PFSK-1 (cell line): ENCODE measurements at regions not wholly inside any gene's neighbourhood (a gene's known extent, or its start where the extent isn't known, plus 50 kb on each side); places are given as distances from the start of the nearest gene placed in this dataset.

ENCODE experiments used
- POLR2AphosphoS5 ChIP-seq: IDR thresholded peaks from 2 replicates; pipeline ENCODE4 v1.6.1; 2012; ENCODE audit warnings: low read depth, mild to moderate bottlenecking, control low read depth, low read length, moderate library complexity
- REST ChIP-seq, 2 experiments: IDR thresholded peaks; 2 replicates each; pipeline versions ENCODE4 v1.6.1 to v1.8.0; 2011 to 2012; ENCODE audit warnings: low read depth in 2 of 2, low read length in 2 of 2, control low read depth in 1 of 2, inconsistent platforms in 1 of 2, mild to moderate bottlenecking in 1 of 2, moderate library complexity in 1 of 2; ENCODE audit not compliant: insufficient read depth in 1 of 2
- TAF1 ChIP-seq: IDR thresholded peaks from 2 replicates; pipeline ENCODE4 v1.6.1; 2012; ENCODE audit warnings: low read length, control low read depth, borderline replicate concordance; ENCODE audit not compliant: insufficient read depth

DNA sequence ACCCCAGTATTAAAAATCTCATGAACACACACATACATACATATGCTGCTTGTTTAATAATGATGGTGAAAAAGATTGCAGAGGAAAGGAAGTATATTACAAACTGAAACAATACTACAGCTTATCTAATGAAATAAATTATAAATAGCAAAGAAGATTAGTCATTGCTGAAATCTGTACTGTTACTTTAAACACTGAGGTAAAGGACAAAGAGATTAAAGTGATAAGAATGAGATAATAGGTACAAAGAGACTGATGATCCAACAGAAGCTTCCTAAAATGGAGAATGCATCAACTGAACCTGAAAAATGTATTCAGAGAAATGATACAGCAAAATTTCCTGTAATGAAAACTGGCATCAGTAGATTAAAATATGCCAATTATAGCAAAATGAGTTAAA lies 91.5 kb upstream of the KCND2 start:
- TF ChIP-seq REST (IDR thresholded peaks at IDR 0.05; ENCODE audit: insufficient read depth in 1 of 2, low read depth in 2 of 2, low read length in 2 of 2), result no peak
- no peak for TF ChIP-seq TAF1
- TF ChIP-seq POLR2AphosphoS5, result no peak
